ENCODE measurements at regions not wholly inside any gene's neighbourhood (a gene's known extent, or its start where the extent isn't known, plus 50 kb on each side); places are given as distances from the start of the nearest gene placed in this dataset.
"Not testable (repeated sequence)": the region's sequence is repeated elsewhere in the genome, so short reads cannot be mapped to it uniquely, and the experiment has no call there.

DNA sequence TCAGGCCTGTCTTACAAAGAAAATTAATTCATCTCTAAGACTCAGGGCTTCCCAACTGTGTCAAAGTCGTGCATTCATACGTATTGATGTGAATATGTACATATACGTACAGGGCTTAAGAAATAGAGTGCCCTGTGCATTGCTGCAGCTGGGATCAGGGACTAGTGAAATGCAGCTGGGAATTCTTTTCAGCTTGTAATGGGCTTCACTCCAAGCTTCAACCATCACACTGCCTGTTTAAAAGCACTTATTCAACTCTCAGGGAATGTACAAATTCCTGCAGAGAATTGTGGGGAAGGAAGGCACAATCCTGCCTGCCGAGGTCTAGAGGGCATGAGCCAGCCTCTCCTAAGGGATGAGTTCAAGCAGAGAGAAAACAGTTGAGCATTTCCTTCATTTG is 59.6 kb upstream of the MAN2A1 start:
- DNase-seq = no peak

DNA sequence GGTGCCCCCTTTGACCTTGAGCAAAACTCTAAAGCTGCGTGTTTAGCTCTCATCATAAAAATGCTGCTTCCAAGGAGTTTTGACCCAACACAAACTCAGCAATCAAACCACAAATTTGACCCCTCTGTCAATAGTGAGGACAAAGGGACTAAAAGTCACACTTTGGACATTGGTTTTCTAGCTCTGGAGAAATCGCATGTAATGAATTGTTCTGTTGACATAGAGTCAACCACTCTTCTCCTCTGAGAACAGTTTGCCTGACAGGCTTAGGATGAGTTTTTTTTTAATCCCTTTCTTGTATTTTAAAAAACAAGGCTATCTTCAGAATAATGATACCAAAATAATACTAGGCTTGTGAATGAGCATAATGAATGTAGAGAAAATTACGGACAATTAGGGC is 61.1 kb upstream of the MAN2A1 start:
- DNase-seq = no peak

DNA sequence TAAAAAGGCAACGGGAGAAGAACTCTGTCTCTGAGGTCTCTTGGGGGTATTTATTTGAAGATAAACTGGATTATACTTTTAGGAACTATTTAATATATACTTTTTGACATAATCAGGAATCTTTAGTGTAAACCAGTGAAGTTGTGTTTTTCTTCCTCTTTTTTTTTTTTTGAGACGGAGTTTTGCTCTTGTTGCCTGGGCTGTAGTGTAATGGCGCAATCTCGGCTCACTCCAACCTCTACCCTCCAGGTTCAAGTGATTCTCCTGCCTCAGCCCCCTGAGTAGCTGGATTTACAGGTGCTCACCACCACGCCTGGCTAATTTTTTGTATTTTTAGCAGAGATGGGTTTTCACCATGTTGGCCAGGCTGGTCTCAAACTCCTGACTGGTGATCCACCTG is 68.5 kb upstream of the MAN2A1 start:
- not testable (repeated sequence) for DNase-seq

DNA sequence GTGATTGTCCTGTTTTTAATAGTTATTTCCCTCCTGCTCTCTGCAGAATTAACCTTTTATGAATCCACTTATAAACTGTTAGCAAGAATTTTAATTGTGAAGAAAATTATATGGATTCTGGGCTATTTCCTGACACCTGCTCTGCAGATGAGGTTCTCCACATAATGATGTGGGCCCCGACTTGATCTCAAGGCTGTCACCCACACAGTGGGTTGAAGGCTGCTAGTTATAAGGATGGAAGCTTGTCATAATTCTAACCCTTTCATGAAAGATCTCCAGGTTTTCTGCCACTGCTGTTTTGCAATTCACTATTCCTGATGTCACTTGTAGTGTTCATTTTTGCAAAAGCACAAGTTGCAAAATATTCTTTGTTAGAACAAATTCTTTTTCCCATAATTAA is 69.1 kb upstream of the MAN2A1 start:
- no peak for DNase-seq

DNA sequence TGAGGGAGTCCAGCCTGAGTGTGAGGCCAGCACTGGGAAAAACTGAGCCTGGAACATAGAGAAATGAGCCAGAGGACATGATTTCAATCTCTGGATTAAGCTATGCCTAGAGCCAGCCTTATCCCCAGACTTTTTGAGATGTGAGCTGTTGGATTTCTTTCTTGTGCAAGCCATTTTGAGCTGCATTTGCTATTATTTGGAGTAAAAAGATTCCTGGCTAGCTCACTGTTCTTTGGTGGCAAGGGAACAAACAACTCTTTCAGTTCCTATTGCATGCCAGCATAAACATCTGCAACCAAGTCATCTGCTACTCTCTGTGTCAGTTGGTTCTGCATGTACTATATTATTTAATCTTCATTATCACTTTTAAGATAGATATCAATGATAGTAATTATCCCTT is 70.1 kb upstream of the MAN2A1 start:
- DNase-seq = no peak

DNA sequence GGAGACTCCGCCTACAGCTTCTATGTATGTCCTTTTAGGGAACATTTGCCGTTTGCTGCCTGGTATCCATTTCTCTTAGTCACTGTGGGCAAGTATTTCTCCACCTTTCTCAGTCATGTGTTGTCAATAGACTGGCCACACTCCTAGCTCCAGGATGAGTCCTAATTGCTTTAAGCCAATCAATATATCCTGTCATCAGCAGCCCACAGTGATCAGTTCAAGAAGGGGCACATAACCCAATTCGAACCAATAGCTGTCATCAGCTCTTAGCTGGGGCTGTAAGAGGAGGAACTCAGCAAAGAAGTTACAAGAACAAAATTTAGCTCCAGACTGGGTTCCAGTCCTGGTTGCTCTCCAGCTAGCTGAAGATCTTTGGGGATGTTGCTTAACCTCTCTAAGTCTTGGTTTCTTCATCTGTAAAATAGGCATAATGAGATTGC is 70.7 kb upstream of the MAN2A1 start:
- DNase-seq = no peak

DNA sequence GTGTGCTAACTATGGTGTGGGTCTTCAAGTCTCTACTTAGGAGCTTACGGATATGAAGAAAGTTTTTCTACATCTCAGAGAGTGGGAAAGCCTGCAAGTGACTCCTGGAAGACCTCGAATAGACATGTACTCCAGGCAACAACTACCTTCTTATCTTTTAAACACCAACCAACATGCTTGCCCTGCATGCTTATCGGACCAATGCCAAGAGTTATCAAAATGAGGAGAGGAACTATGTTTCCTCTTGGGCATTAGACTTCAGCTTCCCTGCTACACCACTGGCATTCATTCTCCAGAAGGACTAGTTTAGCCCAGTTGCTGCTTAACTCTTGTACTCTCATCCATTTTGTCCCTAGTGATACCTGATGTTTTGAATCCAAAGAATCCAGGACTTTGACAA is 74.7 kb upstream of the MAN2A1 start:
- DNase-seq = no peak

DNA sequence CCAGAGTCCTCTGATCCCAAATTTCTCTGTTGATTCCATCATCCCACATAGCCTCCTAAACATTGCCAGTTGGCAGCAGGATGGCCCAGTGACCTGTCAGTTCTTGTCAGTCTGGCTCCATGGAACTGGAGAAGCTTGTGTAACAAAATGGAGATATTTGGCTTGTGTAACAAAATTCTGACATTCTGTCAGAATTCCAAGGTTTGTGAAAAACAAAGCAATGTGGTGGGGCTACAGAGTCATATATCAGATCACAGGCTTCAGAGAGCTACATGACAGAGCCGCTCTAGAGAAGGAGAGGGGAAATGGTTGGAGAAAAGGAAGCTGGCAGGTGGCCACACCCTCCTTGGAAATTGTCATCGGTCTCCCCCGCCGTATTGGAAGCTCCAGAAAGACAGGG is 75.4 kb upstream of the MAN2A1 start:
- DNase-seq = no peak

DNA sequence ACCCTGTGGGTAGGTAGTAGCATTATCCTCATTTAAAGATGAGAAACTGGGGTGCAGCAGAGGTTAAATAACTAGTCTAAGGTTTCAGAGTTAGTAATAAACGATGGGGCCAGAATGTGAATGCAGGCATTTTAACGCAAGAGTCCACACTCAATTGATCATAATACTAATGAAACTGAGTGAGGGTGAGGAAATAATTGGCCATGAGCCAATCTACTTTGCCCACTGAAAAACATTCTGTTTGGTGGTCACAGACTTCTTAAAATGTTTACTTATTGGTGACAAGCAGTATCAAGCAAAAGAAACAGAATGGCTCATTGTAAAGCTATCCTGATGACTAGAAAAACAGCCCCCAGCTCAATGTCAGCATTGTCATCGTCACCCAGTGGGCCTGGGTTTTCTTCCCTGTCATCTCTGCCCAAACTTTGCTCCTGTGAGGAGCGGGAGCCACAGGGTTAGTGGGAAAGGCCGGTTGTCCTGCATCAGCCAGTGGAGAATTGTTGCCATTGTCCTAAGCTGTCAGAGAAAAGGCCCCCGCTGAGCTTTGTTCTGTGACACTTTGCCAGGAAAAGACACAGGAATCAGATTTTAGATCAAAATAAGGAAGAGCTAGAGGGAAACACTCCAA is 77.3 kb upstream of the MAN2A1 start:
- DNase-seq = no peak

DNA sequence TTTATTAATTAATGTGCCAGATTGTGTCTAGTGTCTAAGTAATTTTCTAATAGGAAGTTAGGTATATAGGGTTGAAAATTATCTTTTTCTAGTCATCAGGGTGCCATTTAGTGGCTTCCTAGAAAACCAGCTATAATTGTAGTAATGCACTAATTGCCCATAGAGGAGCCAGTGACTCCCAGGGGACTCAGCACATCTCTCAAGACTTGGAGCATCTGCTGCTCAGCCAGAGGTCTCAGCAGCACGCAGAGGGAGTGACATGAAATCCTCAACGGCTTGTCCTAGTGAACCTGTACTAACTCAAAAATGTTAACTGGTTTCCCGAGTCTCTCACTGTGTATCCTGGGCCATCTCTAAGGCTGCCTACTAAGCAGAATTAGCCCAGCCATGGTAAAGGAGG is 78.2 kb upstream of the MAN2A1 start:
- no peak for DNase-seq

DNA sequence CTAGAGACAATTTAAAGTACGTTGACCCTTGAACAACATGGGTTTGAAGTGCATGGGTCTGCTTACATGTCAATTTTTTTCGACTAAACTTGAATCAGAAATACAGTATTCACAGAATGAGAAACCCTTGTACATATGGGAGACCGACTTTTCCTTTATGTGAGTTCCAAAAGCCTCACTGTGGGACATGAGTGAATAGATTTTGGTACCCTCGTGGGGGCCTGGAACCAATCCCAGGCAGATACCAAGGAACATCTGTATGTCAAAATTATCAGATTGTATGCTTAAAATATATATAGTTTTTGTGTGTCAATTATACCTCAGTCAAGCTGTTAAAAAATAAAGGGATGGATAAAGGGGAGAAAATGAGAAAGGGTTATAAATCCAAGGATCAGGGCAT is 78.7 kb upstream of the MAN2A1 start:
- no peak for DNase-seq

DNA sequence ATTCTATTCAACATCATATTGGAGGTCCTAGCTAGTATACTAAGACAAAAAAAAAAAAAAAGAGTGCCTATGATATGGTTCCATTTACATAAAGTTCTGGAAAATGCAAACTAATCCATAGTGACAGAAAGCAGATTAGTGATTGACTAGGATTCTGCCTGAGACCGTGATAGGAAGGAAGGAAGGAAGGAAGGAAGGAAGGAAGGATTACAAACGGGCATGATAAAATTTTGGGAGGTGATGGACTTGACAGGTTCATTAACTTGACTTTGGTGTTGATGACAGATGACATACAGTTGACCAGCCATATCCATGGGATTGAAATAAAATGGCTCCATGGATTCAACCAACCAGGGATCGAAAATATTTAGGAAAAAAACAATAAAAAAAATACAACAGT is 79.1 kb upstream of the MAN2A1 start:
- no peak for DNase-seq

DNA sequence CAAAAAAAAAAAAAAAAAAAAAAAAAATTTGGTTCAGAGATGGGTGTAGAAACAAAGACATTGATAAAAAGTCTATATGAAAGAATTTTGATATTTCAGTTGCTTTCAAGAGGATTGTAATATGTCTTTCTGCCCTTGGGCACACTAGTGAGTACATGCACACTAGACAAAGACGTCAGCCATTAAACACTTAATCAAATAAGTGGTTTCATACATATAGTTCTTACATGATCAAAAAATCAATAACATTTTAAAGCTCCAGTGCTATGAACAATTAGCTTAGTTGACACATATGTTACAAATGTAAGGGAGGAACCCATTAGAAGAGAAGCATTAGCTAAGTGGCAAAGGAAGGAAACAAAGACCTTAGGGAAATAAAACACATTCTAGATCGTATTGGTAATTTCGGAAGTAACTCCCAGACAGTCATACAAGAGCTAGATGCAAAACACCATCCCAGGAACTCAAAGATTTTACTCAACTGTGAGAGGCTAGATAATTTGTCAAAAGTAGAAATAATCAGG is 84.5 kb upstream of the MAN2A1 start:
- DNase-seq = no peak

DNA sequence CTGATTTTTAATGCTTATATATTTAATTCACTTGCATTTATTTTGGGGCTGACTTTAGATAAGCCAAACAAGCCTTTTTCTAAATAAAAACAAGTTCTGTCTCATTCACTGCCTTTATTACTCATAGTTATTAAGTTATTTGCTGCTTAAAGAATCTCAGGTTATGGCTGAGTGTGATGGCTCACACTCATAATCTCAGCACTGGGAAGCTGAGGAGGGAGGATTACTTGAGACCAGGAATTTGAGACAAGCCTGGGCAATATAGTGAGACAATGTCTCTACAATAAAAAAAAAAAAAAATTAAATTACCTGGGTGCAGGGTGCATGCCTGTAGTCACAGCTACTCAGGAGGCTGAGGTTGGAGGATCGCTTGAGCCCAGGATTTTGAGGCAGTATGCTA is 85.0 kb upstream of the MAN2A1 start:
- no peak for DNase-seq

DNA sequence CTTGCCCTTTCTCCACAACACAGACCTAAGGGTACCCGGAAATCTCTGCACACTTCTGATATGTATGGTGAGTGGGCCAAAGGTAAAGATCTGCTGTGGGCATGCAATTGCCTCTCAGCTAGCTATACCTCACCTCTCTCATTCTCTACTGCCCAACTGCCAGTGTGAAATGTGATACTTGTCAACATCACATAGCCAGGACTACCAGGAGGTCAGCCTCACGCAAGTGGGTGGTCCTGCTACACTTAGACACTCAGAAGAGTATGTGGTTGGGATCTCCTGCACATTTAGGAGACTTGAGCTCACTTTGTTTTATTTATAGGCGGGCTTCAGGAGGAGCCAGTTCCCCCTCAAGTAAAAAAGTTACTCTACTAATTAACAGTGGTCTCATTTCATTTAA is 88.0 kb upstream of the MAN2A1 start:
- DNase-seq = no peak

DNA sequence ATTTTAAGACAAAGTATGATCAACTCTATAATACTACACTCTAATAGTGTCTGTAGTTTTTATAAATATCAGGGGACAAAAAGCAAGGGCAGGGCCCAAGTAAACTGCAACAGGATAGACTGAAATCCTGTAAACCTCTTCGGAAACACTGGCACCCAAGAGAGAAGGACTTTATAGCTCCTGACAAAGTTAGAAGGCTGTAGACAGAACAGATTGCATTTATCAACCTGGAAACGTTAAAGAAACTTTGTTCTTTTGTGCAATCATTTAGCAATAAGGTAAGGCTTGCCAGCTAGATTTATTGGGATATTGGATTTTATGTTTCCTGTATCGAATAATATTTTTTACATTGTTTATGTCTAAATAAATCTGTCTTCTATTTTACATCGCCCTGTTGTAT is 91.8 kb upstream of the MAN2A1 start:
- no peak for DNase-seq

DNA sequence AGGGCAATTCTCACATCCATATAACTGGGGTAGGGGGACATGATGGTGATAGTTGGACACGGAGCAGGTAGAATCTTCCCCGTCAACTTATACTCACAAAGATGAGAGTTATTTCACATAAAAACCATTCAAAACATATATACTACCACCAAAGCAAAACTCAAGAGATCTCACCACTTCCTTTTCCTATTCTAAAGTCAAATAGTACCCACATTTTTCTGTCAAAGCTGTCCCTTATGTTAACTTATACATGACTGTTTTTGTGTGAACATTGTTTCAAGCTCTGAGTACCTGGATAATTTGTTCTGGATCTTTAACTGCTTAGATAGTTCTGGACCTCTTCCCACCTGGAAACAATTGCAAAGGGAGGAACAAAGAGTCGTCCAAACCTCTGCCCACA is 95.5 kb upstream of the MAN2A1 start:
- DNase-seq = no peak

DNA sequence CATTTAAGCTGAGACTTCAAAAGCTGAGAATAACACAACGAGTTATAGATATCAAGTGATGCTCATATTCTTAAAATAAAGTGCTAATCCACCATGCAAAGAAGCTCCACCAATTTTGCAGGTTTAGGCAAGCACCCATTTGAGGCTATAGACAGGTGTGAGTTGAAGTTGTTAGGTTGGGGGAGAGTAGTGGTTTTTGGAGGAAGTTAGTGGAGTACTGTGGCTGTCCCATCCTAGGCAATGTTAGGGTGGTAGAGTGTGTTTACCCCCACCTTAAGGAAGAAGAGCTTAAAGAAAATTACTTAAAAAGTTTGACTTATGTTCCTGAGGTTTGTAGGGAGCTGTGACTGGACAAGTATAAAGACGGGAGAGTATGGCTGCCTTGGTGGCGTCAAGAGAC is 98.9 kb upstream of the MAN2A1 start:
- DNase-seq = no peak

DNA sequence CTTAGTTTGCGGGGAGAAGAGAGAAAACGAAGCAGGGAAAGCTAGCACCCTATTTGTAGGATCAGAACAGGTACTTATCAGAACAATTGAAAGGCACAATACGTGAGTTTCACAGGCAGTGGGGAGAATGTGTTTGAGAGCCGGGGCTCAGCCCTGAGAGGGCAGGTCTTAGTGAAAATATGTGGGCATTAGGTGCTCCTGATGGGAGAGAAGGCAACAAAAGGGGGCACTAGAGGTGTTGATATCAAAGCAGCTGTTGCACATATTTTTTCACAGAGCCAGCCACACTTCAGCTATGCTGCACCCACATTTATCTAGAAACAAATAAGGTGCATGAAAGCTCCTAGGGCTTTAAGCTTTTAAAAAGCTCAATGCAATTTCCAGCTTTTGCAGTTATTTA is 99.7 kb upstream of the MAN2A1 start:
- no peak for DNase-seq

DNA sequence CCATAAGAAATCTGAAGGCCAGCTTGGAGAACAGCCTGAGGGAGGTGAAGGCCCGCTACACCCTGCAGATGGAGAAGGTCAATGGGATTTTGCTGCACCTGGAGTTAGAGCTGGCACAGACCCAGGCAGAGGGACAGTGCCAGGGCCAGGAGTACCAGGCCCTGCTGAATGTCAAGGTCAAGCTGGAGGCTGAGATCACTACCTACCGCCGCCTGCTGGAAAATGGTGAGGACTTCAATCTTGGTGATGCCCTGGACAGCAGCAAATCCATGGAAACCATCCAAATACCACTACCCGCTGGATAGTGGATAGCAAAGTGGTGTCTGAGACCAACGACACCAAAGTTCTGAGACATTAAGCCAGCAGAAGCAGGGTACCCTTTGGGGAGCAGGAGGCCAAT is 100.5 kb upstream of the MAN2A1 start:
- DNase-seq = no peak

DNA sequence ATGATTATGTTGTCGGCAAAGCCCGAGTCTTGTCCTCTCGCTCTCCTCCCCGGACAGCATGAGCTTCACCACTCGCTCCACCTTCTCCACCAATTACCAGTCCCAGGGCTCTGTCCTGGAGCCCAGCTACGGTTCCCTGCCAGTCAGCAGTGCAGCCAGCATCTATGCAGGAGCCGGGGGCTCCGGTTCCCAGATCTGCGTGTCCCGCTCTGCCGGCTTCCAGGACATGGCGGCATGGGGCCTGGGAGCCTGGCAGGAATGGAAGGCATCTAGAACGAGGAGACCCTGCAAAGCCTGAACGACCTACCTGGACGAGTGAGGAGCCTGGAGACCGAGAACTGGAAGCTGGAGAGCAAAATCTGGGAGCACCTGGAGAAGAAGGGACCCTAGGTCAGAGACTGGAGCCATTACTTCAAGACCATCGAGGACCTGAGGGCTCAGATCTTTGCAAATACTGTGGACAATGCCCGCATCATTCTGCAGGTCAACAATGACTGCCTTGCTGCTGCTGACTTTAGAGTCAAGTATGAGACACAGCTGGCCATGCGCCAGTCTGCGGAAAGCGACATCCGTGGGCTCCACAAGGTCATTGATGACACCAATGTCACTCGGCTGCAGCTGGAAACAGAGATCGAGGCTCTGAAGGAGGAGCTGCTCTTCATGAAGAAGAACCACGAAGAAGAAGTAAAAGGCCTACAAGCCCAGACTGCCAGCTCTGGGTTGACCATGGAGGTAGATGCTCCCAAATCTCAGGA is 101.3 kb upstream of the MAN2A1 start:
- no peak for DNase-seq

DNA sequence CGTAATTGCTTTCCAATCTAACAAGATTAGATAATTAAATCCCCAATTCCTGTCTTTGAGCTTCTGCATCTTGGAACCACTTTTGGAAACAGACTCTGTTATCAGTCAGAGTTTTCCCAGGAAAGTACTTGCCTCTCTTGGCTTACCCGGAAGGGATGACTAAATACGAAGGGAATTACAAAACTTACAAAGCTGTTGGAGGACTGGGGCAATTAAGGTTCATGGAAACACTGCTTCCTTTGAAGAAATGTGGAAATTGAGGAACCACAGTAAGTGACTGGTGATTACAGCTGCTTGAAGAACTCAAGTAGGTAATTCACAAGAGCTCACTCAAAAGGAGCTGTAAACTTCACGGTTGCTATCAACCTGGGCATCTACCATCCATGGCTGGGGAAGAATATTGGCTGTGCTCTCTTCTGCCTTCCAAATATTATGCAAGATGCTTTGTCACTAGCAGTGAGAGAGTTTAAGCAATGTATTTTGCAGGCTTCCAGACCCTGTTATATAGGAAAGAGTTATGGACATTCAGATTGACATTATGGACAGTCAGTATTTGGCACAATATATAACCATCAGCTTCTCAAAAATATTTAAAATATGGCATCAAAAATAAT is 104.6 kb upstream of the MAN2A1 start:
- DNase-seq = no peak

DNA sequence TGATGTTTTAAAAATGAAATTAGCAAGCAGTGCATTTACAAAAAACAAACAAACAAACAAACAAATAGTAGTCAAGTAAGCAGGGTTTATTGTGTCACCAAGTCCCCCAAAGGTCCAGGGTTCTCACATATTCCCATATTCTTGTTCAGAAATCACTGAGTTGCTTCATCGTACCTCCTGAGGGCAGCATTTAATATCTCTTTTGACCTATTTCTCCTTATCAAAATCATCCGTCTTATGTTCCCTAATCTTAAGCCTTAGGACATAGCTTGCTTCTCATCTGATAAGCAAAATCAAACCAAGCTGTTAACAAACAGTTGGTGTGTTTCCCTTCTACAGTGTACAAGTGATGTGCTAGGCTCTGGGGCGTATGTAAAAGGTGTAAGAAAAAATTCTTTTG is 109.5 kb upstream of the MAN2A1 start:
- DNase-seq = no peak

DNA sequence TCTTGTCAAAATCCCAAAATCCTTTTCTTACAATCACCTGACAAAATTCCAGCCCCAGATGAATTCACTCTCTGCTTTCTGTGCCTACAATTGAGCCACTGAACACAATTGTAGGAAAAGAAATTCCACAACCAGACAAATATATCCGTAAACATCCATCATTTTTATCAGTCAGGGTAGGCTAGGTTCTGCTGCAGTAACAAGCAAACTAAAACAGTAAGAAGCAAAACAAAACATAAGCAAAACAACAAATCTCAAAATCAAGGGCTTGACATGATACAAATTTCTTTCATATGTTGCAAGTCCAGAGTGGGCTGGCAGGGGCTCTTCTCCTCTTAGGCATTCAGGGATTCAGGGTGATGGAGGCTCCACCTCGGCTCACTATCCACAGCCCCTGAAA is 114.2 kb upstream of the MAN2A1 start:
- DNase-seq = no peak

All from NCI-H2029 (cell line).